ENCODE measurements at regions not wholly inside any gene's neighbourhood (a gene's known extent, or its start where the extent isn't known, plus 50 kb on each side); places are given as distances from the start of the nearest gene placed in this dataset.

DNA sequence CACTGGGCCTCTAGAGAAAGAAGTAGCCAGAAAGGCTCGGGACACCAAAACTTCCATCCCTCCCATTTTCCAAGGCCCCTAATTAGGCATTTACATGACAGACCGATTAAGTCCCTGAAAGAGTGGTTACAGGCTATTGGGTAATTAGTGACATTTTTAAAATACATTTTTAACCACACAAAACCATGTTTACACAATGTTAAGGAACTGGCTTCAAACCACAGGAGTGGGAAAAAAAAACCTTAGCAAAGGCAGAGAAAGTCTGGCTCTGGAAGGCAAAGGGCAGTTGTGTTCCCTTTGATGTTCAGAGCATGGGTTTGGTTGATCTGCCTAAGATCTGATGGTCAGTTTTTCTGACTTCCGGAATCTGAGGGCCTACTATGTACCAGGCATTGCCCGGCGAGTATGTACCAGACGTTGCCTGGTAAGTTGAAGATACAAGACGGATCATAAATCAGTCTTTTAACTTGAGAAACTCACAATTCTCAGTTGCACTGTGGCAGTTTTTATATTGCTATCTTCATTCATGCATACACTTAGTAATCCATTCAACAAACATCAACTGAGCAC is 576.5 kb downstream of the MED13L start:
- TF ChIP-seq, protein P1, sequence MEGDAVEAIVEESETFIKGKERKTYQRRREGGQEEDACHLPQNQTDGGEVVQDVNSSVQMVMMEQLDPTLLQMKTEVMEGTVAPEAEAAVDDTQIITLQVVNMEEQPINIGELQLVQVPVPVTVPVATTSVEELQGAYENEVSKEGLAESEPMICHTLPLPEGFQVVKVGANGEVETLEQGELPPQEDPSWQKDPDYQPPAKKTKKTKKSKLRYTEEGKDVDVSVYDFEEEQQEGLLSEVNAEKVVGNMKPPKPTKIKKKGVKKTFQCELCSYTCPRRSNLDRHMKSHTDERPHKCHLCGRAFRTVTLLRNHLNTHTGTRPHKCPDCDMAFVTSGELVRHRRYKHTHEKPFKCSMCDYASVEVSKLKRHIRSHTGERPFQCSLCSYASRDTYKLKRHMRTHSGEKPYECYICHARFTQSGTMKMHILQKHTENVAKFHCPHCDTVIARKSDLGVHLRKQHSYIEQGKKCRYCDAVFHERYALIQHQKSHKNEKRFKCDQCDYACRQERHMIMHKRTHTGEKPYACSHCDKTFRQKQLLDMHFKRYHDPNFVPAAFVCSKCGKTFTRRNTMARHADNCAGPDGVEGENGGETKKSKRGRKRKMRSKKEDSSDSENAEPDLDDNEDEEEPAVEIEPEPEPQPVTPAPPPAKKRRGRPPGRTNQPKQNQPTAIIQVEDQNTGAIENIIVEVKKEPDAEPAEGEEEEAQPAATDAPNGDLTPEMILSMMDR (IDR thresholded peaks at IDR 0.05) = no peak
- TF ChIP-seq POLR2A (IDR thresholded peaks at IDR 0.05) = no peak
- no peak for TF ChIP-seq EP300 (IDR thresholded peaks at IDR 0.05; ENCODE audit: low read depth)
